Mesothelial cell of epicardium (in vitro differentiated cells): ENCODE measurements at regions not wholly inside any gene's neighbourhood (a gene's known extent, or its start where the extent isn't known, plus 50 kb on each side); places are given as distances from the start of the nearest gene placed in this dataset.

Experiments used
- DNase-seq, 2 experiments: peaks; one replicate each; pipeline ENCODE4 v3.0.0; 2021; ENCODE audit warnings: low spot score in 2 of 2; ENCODE audit not compliant: unreplicated experiment in 2 of 2
- H3K27ac Mint-ChIP-seq: 2 replicates; pipeline ENCODE4 v1.8.0; 2021; ENCODE audit warnings: mixed read lengths
- H3K27me3 Mint-ChIP-seq: 2 replicates; pipeline ENCODE4 v1.8.0; 2021; ENCODE audit warnings: low read depth, mixed read lengths
- H3K36me3 Mint-ChIP-seq: 2 replicates; pipeline ENCODE4 v1.8.0; 2021; ENCODE audit warnings: mixed read lengths
- H3K4me1 Mint-ChIP-seq: 2 replicates; pipeline ENCODE4 v1.8.0; 2021; ENCODE audit warnings: mixed read lengths
- H3K4me3 Mint-ChIP-seq: 2 replicates; pipeline ENCODE4 v1.8.0; 2021; ENCODE audit warnings: mild to moderate bottlenecking, moderate library complexity, mixed read lengths
- H3K9me3 Mint-ChIP-seq: 2 replicates; pipeline ENCODE4 v1.8.0; 2021; ENCODE audit warnings: mixed read lengths
- TF ChIP-seq, protein P1 (sequence below): fragments of 200-600 bp; sonication (generic); IDR thresholded peaks from one replicate; pipeline ENCODE4 v1.5.0; 2021; ENCODE audit warnings: antibody characterized with exemption; ENCODE audit not compliant: unreplicated experiment

GRCh38 chr15:85314146-85314545, 66.3 kb upstream of the AKAP13 start:
- H3K9me3 Mint-ChIP-seq: peaks cover 23% of the 10 kb centered on the region
- peaks cover 7% of the 10 kb centered on the region for H3K4me1 Mint-ChIP-seq
- no peak overlapping the region for H3K27ac Mint-ChIP-seq
- TF ChIP-seq, protein P1, sequence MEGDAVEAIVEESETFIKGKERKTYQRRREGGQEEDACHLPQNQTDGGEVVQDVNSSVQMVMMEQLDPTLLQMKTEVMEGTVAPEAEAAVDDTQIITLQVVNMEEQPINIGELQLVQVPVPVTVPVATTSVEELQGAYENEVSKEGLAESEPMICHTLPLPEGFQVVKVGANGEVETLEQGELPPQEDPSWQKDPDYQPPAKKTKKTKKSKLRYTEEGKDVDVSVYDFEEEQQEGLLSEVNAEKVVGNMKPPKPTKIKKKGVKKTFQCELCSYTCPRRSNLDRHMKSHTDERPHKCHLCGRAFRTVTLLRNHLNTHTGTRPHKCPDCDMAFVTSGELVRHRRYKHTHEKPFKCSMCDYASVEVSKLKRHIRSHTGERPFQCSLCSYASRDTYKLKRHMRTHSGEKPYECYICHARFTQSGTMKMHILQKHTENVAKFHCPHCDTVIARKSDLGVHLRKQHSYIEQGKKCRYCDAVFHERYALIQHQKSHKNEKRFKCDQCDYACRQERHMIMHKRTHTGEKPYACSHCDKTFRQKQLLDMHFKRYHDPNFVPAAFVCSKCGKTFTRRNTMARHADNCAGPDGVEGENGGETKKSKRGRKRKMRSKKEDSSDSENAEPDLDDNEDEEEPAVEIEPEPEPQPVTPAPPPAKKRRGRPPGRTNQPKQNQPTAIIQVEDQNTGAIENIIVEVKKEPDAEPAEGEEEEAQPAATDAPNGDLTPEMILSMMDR: no peak
- DNase-seq: no peak
- H3K36me3 Mint-ChIP-seq: peaks cover 4% of the 10 kb centered on the region
- no peaks in the 10 kb centered on the region for H3K27me3 Mint-ChIP-seq
- H3K4me3 Mint-ChIP-seq: no peak overlapping the region

DNA sequence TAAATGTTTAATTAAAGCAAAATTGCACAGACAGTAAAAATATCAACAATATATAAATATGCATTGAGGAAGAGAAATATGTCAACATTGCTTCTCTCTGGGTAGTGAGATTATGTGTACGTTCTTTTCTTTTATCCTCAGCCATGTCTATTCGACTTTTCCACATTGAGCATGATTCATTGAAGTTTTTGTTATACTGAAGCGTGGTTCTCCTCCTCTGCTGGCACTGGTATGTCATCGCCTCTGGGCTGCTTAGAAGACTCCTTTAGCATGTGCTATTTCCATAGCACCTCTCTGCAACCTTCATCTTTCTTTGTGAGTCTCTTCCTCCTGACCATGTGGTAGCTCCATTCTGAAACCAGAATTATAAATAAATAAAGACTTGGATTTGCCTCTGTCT, 65.8 kb upstream of the AKAP13 start:
- Mint-ChIP-seq H3K27me3 (no peaks in the 10 kb centered on the region), H3K9me3 (peaks cover 21% of the 10 kb centered on the region), H3K4me3 (no peak overlapping the region), H3K27ac (no peak overlapping the region), H3K4me1 (peaks cover 7% of the 10 kb centered on the region), H3K36me3 (peaks cover 4% of the 10 kb centered on the region)
- TF ChIP-seq, protein P1: no peak
- no peak for DNase-seq

GRCh38 chr15:85316244-85316934, 64.0 kb upstream of the AKAP13 start:
- H3K4me3 Mint-ChIP-seq: no peak overlapping the region
- peaks cover 15% of the 10 kb centered on the region for H3K9me3 Mint-ChIP-seq
- peak overlapping the region; percentile 8 for H3K27ac Mint-ChIP-seq
- TF ChIP-seq, protein P1: no peak
- DNase-seq: no peak
- peaks cover 7% of the 10 kb centered on the region for H3K4me1 Mint-ChIP-seq
- no peaks in the 10 kb centered on the region for H3K36me3 Mint-ChIP-seq
- H3K27me3 Mint-ChIP-seq: no peaks in the 10 kb centered on the region

GRCh38 chr15:85318048-85318731, 62.2 kb upstream of the AKAP13 start:
- H3K36me3 Mint-ChIP-seq: peaks cover 1% of the 10 kb centered on the region
- no peak overlapping the region for H3K27ac Mint-ChIP-seq
- H3K4me3 Mint-ChIP-seq: no peak overlapping the region
- TF ChIP-seq, protein P1: no peak
- no peaks in the 10 kb centered on the region for H3K27me3 Mint-ChIP-seq
- H3K4me1 Mint-ChIP-seq: peaks cover 7% of the 10 kb centered on the region
- no peak for DNase-seq
- H3K9me3 Mint-ChIP-seq: peaks cover 22% of the 10 kb centered on the region

- peaks cover 1% of the 10 kb centered on the region for H3K36me3 Mint-ChIP-seq
- H3K9me3 Mint-ChIP-seq: peaks cover 23% of the 10 kb centered on the region
- H3K27ac Mint-ChIP-seq: no peak overlapping the region
- H3K27me3 Mint-ChIP-seq: no peaks in the 10 kb centered on the region
- no peak for DNase-seq
- no peak overlapping the region for H3K4me3 Mint-ChIP-seq
- H3K4me1 Mint-ChIP-seq: peaks cover 7% of the 10 kb centered on the region
- TF ChIP-seq, protein P1: no peak
Observed at GRCh38 chr15:85318732-85319076, 61.7 kb upstream of the AKAP13 start.
